ENCODE measurements at regions not wholly inside any gene's neighbourhood (a gene's known extent, or its start where the extent isn't known, plus 50 kb on each side); places are given as distances from the start of the nearest gene placed in this dataset.
"Not testable (repeated sequence)": the region's sequence is repeated elsewhere in the genome, so short reads cannot be mapped to it uniquely, and the experiment has no call there.

DNA sequence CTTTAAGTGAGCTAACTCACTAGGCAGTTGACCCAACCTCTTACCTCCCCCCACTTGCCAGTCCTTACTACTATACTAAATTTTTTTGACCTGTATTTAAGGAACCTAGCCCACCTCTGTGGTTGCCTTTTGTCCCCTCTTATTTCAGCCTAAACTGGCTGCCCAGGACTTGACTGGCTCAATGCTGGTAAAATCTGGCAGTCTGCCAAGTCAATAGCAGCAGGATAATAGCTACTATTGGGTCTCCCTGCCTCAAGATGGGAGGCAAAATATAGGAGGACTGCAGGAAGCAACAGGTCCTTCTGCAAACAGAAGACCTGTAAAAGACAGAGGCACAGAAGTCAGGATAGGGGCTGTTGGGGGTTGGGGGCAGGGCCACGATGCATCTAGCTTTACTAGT, 144.2 kb upstream of the POGK start:
- DNase-seq (ENCODE audit: insufficient read length, low spot score): no peak

DNA sequence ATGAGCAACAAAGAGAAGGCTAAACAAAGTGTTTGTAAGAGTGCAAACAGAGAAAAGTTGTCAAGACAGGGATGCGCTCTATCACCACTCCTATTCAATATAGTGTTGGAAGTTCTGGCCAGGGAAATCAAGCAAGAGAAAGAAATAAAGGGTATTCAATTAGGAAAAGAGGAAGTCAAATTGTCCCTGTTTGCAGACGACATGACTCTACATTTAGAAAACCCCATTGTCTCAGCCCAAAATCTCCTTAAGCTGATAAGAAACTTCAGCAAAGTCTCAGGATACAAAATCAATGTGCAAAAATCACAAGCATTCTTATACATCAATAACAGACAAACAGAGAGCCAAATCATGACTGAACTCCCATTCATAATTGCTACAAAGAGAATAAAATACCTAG, 143.4 kb upstream of the POGK start:
- FAIRE-seq; DNase-seq (ENCODE audit: insufficient read length, low spot score): not testable (repeated sequence)

More for the DNA sequence above, 144.2 kb upstream of the POGK start:
- no peak for FAIRE-seq
- no peak for TF ChIP-seq POLR2A (IDR thresholded peaks at IDR 0.05; ENCODE audit: low read depth, low read length)
- TF ChIP-seq TAF1 (IDR thresholded peaks at IDR 0.05; ENCODE audit: low read depth, low read length): no peak
- TF ChIP-seq SPI1 (IDR thresholded peaks at IDR 0.05; ENCODE audit: low read depth, low read length): no peak
- no peak for TF ChIP-seq POLR2AphosphoS5 (IDR thresholded peaks at IDR 0.05; ENCODE audit: low read depth, low read length)
- no peak for TF ChIP-seq POU2F2 (IDR thresholded peaks at IDR 0.05; ENCODE audit: low read depth, low read length)
- TF ChIP-seq PAX5 (IDR thresholded peaks at IDR 0.05; ENCODE audit: insufficient read depth, low read length, severe bottlenecking): no peak

DNA sequence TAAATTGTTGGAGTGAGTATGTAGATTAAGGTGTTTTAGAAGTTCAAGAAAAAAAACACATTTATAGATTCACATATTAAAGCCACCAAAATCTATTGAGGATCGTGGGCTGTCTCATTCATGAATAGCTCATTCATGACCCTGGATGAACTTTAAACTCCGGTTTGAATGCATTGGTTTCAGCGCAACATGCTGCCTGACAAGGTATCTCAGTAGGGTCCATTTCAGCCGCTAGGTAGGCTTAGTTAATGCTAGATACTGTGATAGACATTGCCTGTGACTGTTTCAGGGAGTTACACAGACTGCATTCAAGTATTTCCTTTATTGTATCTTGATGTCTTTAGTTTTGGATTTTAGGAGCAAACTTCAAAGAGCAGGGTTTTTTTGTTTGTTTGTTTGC, 140.5 kb upstream of the POGK start:
- no peak for FAIRE-seq
- no peak for DNase-seq (ENCODE audit: insufficient read length, low spot score)
- no peak for TF ChIP-seq POU2F2 (IDR thresholded peaks at IDR 0.05; ENCODE audit: low read depth, low read length)
- no peak for TF ChIP-seq POLR2A (IDR thresholded peaks at IDR 0.05; ENCODE audit: low read depth, low read length)
- no peak for TF ChIP-seq PAX5 (IDR thresholded peaks at IDR 0.05; ENCODE audit: insufficient read depth, low read length, severe bottlenecking)
- no peak for TF ChIP-seq POLR2AphosphoS5 (IDR thresholded peaks at IDR 0.05; ENCODE audit: low read depth, low read length)
- TF ChIP-seq TAF1 (IDR thresholded peaks at IDR 0.05; ENCODE audit: low read depth, low read length): no peak
- no peak for TF ChIP-seq SPI1 (IDR thresholded peaks at IDR 0.05; ENCODE audit: low read depth, low read length)

DNA sequence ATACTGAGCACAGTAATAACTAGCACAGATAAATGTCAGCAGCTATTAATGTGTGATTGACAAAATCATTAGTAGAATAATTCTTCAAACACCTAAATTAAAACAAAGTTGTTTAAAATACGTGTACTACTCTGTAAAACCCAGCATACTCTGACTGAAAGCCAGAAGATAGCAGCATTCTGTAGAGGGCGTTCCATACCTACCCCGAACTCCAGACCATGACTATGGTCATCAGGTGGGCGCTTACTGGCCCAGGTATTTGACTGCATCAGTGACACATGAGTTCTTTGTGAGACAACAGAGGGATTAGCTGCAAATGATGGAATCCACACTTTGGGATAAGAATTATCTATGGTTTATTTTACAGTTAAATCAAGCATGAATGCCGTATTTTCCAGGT, 139.7 kb upstream of the POGK start:
- no peak for TF ChIP-seq POLR2A (IDR thresholded peaks at IDR 0.05; ENCODE audit: low read depth, low read length)
- no peak for TF ChIP-seq SPI1 (IDR thresholded peaks at IDR 0.05; ENCODE audit: low read depth, low read length)
- no peak for TF ChIP-seq POLR2AphosphoS5 (IDR thresholded peaks at IDR 0.05; ENCODE audit: low read depth, low read length)
- no peak for TF ChIP-seq TAF1 (IDR thresholded peaks at IDR 0.05; ENCODE audit: low read depth, low read length)
- TF ChIP-seq PAX5 (IDR thresholded peaks at IDR 0.05; ENCODE audit: insufficient read depth, low read length, severe bottlenecking): no peak
- no peak for TF ChIP-seq POU2F2 (IDR thresholded peaks at IDR 0.05; ENCODE audit: low read depth, low read length)
- DNase-seq (ENCODE audit: insufficient read length, low spot score) (no peak), FAIRE-seq (no peak)

DNA sequence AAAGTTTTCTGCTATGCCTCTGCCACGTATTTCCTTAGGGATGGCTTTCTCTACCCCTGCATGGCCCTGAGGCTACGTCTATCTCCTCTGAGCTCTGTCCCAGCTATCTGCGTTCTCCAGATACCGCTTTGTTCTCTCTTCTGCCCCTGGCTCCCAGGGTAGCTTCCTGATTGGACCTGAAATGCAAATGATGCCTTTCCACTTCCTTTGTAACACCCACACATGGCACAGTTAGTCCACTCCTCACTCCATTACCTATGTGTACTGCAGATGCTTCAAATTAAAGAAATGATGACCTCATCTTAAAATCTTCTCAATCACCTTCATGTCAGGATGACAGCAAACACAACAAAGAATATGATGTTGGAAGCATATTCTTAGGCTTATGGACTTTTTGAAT, 138.6 kb upstream of the POGK start:
- FAIRE-seq (no peak), DNase-seq (ENCODE audit: insufficient read length, low spot score) (no peak)
- TF ChIP-seq SPI1 (IDR thresholded peaks at IDR 0.05; ENCODE audit: low read depth, low read length): no peak
- no peak for TF ChIP-seq POU2F2 (IDR thresholded peaks at IDR 0.05; ENCODE audit: low read depth, low read length)
- TF ChIP-seq TAF1 (IDR thresholded peaks at IDR 0.05; ENCODE audit: low read depth, low read length): no peak
- TF ChIP-seq POLR2A (IDR thresholded peaks at IDR 0.05; ENCODE audit: low read depth, low read length): no peak
- no peak for TF ChIP-seq POLR2AphosphoS5 (IDR thresholded peaks at IDR 0.05; ENCODE audit: low read depth, low read length)
- no peak for TF ChIP-seq PAX5 (IDR thresholded peaks at IDR 0.05; ENCODE audit: insufficient read depth, low read length, severe bottlenecking)

DNA sequence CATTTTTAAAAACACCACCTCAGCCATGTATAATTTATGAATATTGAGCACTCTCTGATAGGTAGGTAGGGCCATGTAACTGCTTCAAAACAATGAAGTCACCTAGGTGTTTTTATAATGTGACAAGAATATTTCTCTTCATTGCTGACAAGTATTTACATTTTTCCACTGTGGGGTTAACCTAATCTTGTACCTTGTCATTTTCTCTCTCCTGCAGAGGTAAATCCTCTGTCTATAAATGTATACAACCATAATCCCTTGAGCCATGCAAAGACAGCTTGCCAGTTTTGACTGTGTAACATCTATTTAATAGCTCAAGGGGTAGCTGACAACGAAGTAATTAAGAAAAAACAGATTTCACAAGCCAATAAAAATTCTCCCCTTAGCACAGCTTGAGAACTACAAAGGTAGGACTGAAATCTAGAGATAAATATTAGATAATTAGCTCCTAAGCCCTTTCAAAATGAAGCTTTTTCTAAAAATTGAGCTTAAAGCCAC, 137.6 kb upstream of the POGK start:
- no peak for TF ChIP-seq POU2F2 (IDR thresholded peaks at IDR 0.05; ENCODE audit: low read depth, low read length)
- TF ChIP-seq PAX5 (IDR thresholded peaks at IDR 0.05; ENCODE audit: insufficient read depth, low read length, severe bottlenecking): no peak
- TF ChIP-seq TAF1 (IDR thresholded peaks at IDR 0.05; ENCODE audit: low read depth, low read length): no peak
- no peak for TF ChIP-seq POLR2A (IDR thresholded peaks at IDR 0.05; ENCODE audit: low read depth, low read length)
- no peak for TF ChIP-seq POLR2AphosphoS5 (IDR thresholded peaks at IDR 0.05; ENCODE audit: low read depth, low read length)
- no peak for TF ChIP-seq SPI1 (IDR thresholded peaks at IDR 0.05; ENCODE audit: low read depth, low read length)
- no peak for FAIRE-seq
- no peak for DNase-seq (ENCODE audit: insufficient read length, low spot score)

DNA sequence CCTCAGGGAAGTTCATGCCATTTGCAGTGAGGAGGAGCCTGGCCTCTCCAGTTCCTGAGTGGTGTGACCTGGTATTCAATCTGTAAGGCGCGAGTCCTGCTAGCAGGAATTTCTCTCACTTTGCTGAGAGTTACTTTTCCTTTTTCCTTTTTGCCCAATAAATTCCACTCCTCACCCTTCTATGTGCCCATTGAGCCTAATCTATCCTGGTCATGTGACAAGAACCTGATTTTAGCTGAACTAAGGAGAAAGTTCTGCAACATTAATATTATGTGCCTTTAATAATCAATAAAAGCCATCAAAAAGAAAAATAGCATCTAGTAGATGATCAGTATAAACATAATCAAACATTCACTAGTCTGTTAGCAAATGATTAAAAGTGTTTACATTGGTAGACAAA, 136.1 kb upstream of the POGK start:
- FAIRE-seq (no peak), DNase-seq (ENCODE audit: insufficient read length, low spot score) (no peak)
- no peak for TF ChIP-seq SPI1 (IDR thresholded peaks at IDR 0.05; ENCODE audit: low read depth, low read length)
- TF ChIP-seq TAF1 (IDR thresholded peaks at IDR 0.05; ENCODE audit: low read depth, low read length): no peak
- TF ChIP-seq POLR2A (IDR thresholded peaks at IDR 0.05; ENCODE audit: low read depth, low read length): no peak
- TF ChIP-seq POU2F2 (IDR thresholded peaks at IDR 0.05; ENCODE audit: low read depth, low read length): no peak
- TF ChIP-seq POLR2AphosphoS5 (IDR thresholded peaks at IDR 0.05; ENCODE audit: low read depth, low read length): no peak
- TF ChIP-seq PAX5 (IDR thresholded peaks at IDR 0.05; ENCODE audit: insufficient read depth, low read length, severe bottlenecking): no peak

DNA sequence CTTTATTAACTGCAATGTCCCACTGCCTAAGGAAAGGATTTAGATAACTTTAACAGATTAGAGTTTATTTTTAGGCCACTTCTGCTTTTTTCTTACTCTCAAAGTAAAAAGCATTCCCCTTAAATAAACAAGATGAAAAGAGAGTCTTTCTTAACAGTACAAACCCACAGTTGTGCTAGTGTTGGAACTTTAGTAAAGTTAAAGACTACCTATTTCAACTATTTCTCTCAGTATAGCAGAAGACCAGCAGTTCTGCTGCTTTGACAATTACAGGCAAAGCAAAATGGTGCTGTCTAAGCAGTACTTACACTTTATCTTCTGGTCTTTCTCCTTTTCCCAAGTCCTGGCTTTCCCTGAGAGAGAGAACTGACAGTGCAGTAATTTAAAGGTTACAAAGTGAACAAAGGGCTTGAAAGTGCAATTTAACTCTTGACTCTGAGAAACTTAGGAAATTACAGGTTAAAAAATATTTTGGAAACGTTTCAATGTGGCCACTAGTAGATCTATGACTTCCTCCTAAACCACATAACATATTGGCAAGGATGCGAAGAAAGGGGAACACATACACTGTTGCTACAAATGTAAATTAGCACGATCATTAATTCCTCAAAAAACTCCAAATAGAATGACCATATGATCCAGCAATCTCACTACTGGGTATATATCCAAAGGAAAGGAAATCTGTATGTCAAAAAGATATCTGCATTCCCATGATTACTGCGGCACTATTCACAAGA, 135.4 kb upstream of the POGK start:
- FAIRE-seq (no peak), DNase-seq (ENCODE audit: insufficient read length, low spot score) (no peak)
- TF ChIP-seq PAX5 (IDR thresholded peaks at IDR 0.05; ENCODE audit: insufficient read depth, low read length, severe bottlenecking) (no peak), TAF1 (IDR thresholded peaks at IDR 0.05; ENCODE audit: low read depth, low read length) (no peak), POLR2AphosphoS5 (IDR thresholded peaks at IDR 0.05; ENCODE audit: low read depth, low read length) (no peak), POLR2A (IDR thresholded peaks at IDR 0.05; ENCODE audit: low read depth, low read length) (no peak), SPI1 (IDR thresholded peaks at IDR 0.05; ENCODE audit: low read depth, low read length) (no peak), POU2F2 (IDR thresholded peaks at IDR 0.05; ENCODE audit: low read depth, low read length) (no peak)

DNA sequence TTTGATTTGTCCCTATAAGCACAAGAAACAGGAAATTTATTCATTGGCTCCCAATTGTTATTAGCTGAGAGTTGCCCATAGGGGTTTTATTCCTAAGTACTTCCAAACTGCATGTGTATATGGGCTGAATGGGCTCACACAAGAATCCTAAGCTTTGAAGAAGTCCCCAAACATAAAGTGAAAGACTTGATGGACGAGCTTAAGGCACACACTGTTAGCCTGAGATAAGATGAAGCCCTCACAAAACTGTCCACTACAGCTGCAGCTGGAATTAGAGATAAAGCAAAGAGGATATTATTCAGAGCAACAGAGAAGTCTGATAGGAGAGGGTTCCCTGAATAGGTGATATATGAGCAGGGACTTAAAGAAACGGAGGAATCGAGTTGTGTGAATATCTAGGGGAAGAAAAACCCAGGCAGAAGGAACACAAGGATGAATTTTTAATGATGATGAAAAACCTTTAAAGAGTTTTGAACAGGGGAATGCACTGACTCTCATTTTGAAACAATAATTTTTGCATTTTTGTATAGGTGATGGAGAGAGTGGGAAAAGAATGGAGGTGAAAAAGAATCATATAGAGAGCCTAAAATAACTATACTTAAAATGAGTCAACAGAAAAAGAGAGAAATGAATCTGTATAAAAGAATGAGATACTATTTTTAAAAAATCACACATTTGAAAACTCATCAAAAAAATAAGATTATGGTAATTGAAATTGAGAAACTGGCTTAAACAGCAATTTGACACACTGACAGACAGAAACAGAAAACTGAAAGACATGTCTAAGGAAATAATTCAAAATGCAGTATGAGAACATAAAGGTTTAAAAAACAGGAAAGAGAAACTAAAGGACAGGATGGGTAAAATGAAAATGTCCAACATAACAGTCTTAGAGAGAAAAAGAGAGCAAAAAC, 133.6 kb upstream of the POGK start:
- DNase-seq (ENCODE audit: insufficient read length, low spot score): no peak
- TF ChIP-seq POU2F2 (IDR thresholded peaks at IDR 0.05; ENCODE audit: low read depth, low read length): no peak
- no peak for TF ChIP-seq SPI1 (IDR thresholded peaks at IDR 0.05; ENCODE audit: low read depth, low read length)
- no peak for TF ChIP-seq TAF1 (IDR thresholded peaks at IDR 0.05; ENCODE audit: low read depth, low read length)
- no peak for TF ChIP-seq POLR2A (IDR thresholded peaks at IDR 0.05; ENCODE audit: low read depth, low read length)
- no peak for TF ChIP-seq POLR2AphosphoS5 (IDR thresholded peaks at IDR 0.05; ENCODE audit: low read depth, low read length)
- no peak for TF ChIP-seq PAX5 (IDR thresholded peaks at IDR 0.05; ENCODE audit: insufficient read depth, low read length, severe bottlenecking)
- no peak for FAIRE-seq
